ENCODE measurements at regions not wholly inside any gene's neighbourhood (a gene's known extent, or its start where the extent isn't known, plus 50 kb on each side); places are given as distances from the start of the nearest gene placed in this dataset.

GRCh38 chr16:88320947-88321634 is 61.7 kb upstream of the ZNF469 start:
- Mint-ChIP-seq H3K4me3 (no peak overlapping the region), H3K27ac (no peak overlapping the region), H3K4me1 (no peaks in the 10 kb centered on the region), H3K27me3 (no peaks in the 10 kb centered on the region), H3K36me3 (no peaks in the 10 kb centered on the region), H3K9me3 (no peaks in the 10 kb centered on the region)
- DNase-seq (no peak), ATAC-seq (ENCODE audit: low read depth) (no peak)
- POLR2A ChIA-PET = no interaction called here

GRCh38 chr16:88321635-88322499 is 60.9 kb upstream of the ZNF469 start:
- Mint-ChIP-seq H3K4me1 (no peaks in the 10 kb centered on the region), H3K36me3 (no peaks in the 10 kb centered on the region), H3K4me3 (no peak overlapping the region), H3K27me3 (no peaks in the 10 kb centered on the region), H3K27ac (no peak overlapping the region), H3K9me3 (no peaks in the 10 kb centered on the region)
- POLR2A ChIA-PET = no interaction called here
- DNase-seq (no peak), ATAC-seq (ENCODE audit: low read depth) (no peak)

- H3K27me3 Mint-ChIP-seq = no peaks in the 10 kb centered on the region
- H3K4me3 Mint-ChIP-seq = no peak overlapping the region
- no peaks in the 10 kb centered on the region for H3K4me1 Mint-ChIP-seq
- H3K27ac Mint-ChIP-seq = no peak overlapping the region
- H3K36me3 Mint-ChIP-seq = no peaks in the 10 kb centered on the region
- no peaks in the 10 kb centered on the region for H3K9me3 Mint-ChIP-seq
- POLR2A ChIA-PET = no interaction called here
- ATAC-seq (ENCODE audit: low read depth) (no peak), DNase-seq (no peak)
Measured at GRCh38 chr16:88322500-88322970, 60.2 kb upstream of the ZNF469 start.

- H3K9me3 Mint-ChIP-seq = no peaks in the 10 kb centered on the region
Measured at GRCh38 chr16:88323041-88323440, 59.7 kb upstream of the ZNF469 start.

GRCh38 chr16:88323546-88324330 is 59.0 kb upstream of the ZNF469 start:
- POLR2A ChIA-PET = no interaction called here
- no peaks in the 10 kb centered on the region for H3K36me3 Mint-ChIP-seq
- H3K4me1 Mint-ChIP-seq = no peaks in the 10 kb centered on the region
- H3K27ac Mint-ChIP-seq = no peak overlapping the region
- DNase-seq (no peak), ATAC-seq (ENCODE audit: low read depth) (no peak)
- no peak overlapping the region for H3K4me3 Mint-ChIP-seq
- H3K27me3 Mint-ChIP-seq = no peaks in the 10 kb centered on the region
- no peaks in the 10 kb centered on the region for H3K9me3 Mint-ChIP-seq

More at GRCh38 chr16:88323041-88323440, 59.7 kb upstream of the ZNF469 start:
- POLR2A ChIA-PET = no interaction called here
- DNase-seq (no peak), ATAC-seq (ENCODE audit: low read depth) (no peak)
- Mint-ChIP-seq H3K4me3 (no peak overlapping the region), H3K4me1 (no peaks in the 10 kb centered on the region), H3K36me3 (no peaks in the 10 kb centered on the region), H3K27ac (no peak overlapping the region), H3K27me3 (no peaks in the 10 kb centered on the region)

GRCh38 chr16:88325087-88325750 is 57.5 kb upstream of the ZNF469 start:
- no peak overlapping the region for H3K4me3 Mint-ChIP-seq
- ATAC-seq (ENCODE audit: low read depth) = no peak
- no peak for DNase-seq
- no peaks in the 10 kb centered on the region for H3K36me3 Mint-ChIP-seq
- no peaks in the 10 kb centered on the region for H3K9me3 Mint-ChIP-seq
- no peak overlapping the region for H3K27ac Mint-ChIP-seq
- POLR2A ChIA-PET = no interaction called here
- H3K27me3 Mint-ChIP-seq = no peaks in the 10 kb centered on the region
- H3K4me1 Mint-ChIP-seq = no peaks in the 10 kb centered on the region

- POLR2A ChIA-PET = no interaction called here
- Mint-ChIP-seq H3K27me3 (no peaks in the 10 kb centered on the region), H3K4me3 (no peak overlapping the region), H3K4me1 (no peaks in the 10 kb centered on the region), H3K36me3 (no peaks in the 10 kb centered on the region), H3K9me3 (no peaks in the 10 kb centered on the region), H3K27ac (no peak overlapping the region)
- ATAC-seq (ENCODE audit: low read depth) (no peak), DNase-seq (no peak)
Measured at GRCh38 chr16:88325976-88326375, 56.8 kb upstream of the ZNF469 start.

- H3K4me3 Mint-ChIP-seq = no peak overlapping the region
- POLR2A ChIA-PET = interaction anchor here (0.6 kb wide), 1 partner anchor 1017 kb away, joined by 3 read pairs; no protein-coding TSS in a partner anchor
- no peaks in the 10 kb centered on the region for H3K27me3 Mint-ChIP-seq
- H3K9me3 Mint-ChIP-seq = no peaks in the 10 kb centered on the region
- H3K4me1 Mint-ChIP-seq = no peaks in the 10 kb centered on the region
- DNase-seq (no peak), ATAC-seq (ENCODE audit: low read depth) (no peak)
- H3K27ac Mint-ChIP-seq = no peak overlapping the region
- no peaks in the 10 kb centered on the region for H3K36me3 Mint-ChIP-seq
Measured at GRCh38 chr16:88326611-88327485, 55.9 kb upstream of the ZNF469 start.

GRCh38 chr16:88327561-88328312 is 55.0 kb upstream of the ZNF469 start:
- H3K27ac Mint-ChIP-seq = no peak overlapping the region
- ATAC-seq (ENCODE audit: low read depth) = no peak
- POLR2A ChIA-PET = interaction anchor here (0.6 kb wide), 1 partner anchor 1016 kb away, joined by 3 read pairs; no protein-coding TSS in a partner anchor
- H3K4me3 Mint-ChIP-seq = no peak overlapping the region
- no peak for DNase-seq
- H3K9me3 Mint-ChIP-seq = no peaks in the 10 kb centered on the region
- H3K27me3 Mint-ChIP-seq = no peaks in the 10 kb centered on the region
- H3K36me3 Mint-ChIP-seq = no peaks in the 10 kb centered on the region
- no peaks in the 10 kb centered on the region for H3K4me1 Mint-ChIP-seq

GRCh38 chr16:88328313-88328980 is 54.3 kb upstream of the ZNF469 start:
- no peaks in the 10 kb centered on the region for H3K36me3 Mint-ChIP-seq
- peaks cover under 1% of the 10 kb centered on the region for H3K4me1 Mint-ChIP-seq
- ATAC-seq (ENCODE audit: low read depth) = no peak
- POLR2A ChIA-PET = no interaction called here
- no peak for DNase-seq
- no peaks in the 10 kb centered on the region for H3K27me3 Mint-ChIP-seq
- H3K4me3 Mint-ChIP-seq = no peak overlapping the region
- no peaks in the 10 kb centered on the region for H3K9me3 Mint-ChIP-seq
- H3K27ac Mint-ChIP-seq = no peak overlapping the region

GRCh38 chr16:88329726-88330700 is 52.7 kb upstream of the ZNF469 start:
- POLR2A ChIA-PET = no interaction called here
- H3K9me3 Mint-ChIP-seq = peaks cover 2% of the 10 kb centered on the region

More at GRCh38 chr16:88329726-88330700, 52.7 kb upstream of the ZNF469 start:
- peaks cover 1% of the 10 kb centered on the region for H3K4me1 Mint-ChIP-seq
- no peaks in the 10 kb centered on the region for H3K36me3 Mint-ChIP-seq
- ATAC-seq (ENCODE audit: low read depth) = no peak
- DNase-seq = no peak
- no peak overlapping the region for H3K27ac Mint-ChIP-seq
- H3K27me3 Mint-ChIP-seq = peaks cover 2% of the 10 kb centered on the region
- no peak overlapping the region for H3K4me3 Mint-ChIP-seq

All from activated naive CD8-positive, alpha-beta T cell treated with anti-CD3 and anti-CD28 coated beads, Interleukin-2, amount 10 ng/mL, durations not matched to agents 7 days and 5 days (primary cell).